ENCODE measurements at regions not wholly inside any gene's neighbourhood (a gene's known extent, or its start where the extent isn't known, plus 50 kb on each side); places are given as distances from the start of the nearest gene placed in this dataset.

- TF ChIP-seq CTCF (IDR thresholded peaks at IDR 0.05): no peak
- no peak for TF ChIP-seq ZFX (IDR thresholded peaks at IDR 0.05; ENCODE audit: borderline replicate concordance)
Measured at GRCh38 chr13:111662451-111662850, 342.0 kb downstream of the TEX29 start.
